ENCODE measurements at regions not wholly inside any gene's neighbourhood (a gene's known extent, or its start where the extent isn't known, plus 50 kb on each side); places are given as distances from the start of the nearest gene placed in this dataset.

GRCh38 chr1:82445132-82445531 is 644.4 kb downstream of the ADGRL2 start:
- TF ChIP-seq, protein P1, sequence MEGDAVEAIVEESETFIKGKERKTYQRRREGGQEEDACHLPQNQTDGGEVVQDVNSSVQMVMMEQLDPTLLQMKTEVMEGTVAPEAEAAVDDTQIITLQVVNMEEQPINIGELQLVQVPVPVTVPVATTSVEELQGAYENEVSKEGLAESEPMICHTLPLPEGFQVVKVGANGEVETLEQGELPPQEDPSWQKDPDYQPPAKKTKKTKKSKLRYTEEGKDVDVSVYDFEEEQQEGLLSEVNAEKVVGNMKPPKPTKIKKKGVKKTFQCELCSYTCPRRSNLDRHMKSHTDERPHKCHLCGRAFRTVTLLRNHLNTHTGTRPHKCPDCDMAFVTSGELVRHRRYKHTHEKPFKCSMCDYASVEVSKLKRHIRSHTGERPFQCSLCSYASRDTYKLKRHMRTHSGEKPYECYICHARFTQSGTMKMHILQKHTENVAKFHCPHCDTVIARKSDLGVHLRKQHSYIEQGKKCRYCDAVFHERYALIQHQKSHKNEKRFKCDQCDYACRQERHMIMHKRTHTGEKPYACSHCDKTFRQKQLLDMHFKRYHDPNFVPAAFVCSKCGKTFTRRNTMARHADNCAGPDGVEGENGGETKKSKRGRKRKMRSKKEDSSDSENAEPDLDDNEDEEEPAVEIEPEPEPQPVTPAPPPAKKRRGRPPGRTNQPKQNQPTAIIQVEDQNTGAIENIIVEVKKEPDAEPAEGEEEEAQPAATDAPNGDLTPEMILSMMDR (IDR thresholded peaks at IDR 0.05): no peak
- TF ChIP-seq POLR2A (IDR thresholded peaks at IDR 0.05): no peak
